Keratinocyte (primary cell): ENCODE measurements at regions not wholly inside any gene's neighbourhood (a gene's known extent, or its start where the extent isn't known, plus 50 kb on each side); places are given as distances from the start of the nearest gene placed in this dataset.

Source experiments
- CTCF ChIP-seq, 3 experiments: IDR thresholded peaks in 1 of 3; conservative IDR thresholded peaks in 1 of 3; optimal IDR thresholded peaks in 1 of 3; 2 replicates in 2 of 3; 3 replicates in 1 of 3; pipeline versions ENCODE3 to v1.5.1; 2011; ENCODE audit warnings: low read length in 3 of 3, mild to moderate bottlenecking in 3 of 3, moderate library complexity in 2 of 3, control low read depth in 1 of 3, inconsistent platforms in 1 of 3; ENCODE audit not compliant: insufficient read depth in 2 of 3; ENCODE audit errors: extremely low read depth in 1 of 3
- EZH2 ChIP-seq: IDR thresholded peaks from one replicate; pipeline ENCODE4 v1.6.1; 2012; ENCODE audit warnings: inconsistent platforms, mild to moderate bottlenecking, low read length, moderate library complexity

DNA sequence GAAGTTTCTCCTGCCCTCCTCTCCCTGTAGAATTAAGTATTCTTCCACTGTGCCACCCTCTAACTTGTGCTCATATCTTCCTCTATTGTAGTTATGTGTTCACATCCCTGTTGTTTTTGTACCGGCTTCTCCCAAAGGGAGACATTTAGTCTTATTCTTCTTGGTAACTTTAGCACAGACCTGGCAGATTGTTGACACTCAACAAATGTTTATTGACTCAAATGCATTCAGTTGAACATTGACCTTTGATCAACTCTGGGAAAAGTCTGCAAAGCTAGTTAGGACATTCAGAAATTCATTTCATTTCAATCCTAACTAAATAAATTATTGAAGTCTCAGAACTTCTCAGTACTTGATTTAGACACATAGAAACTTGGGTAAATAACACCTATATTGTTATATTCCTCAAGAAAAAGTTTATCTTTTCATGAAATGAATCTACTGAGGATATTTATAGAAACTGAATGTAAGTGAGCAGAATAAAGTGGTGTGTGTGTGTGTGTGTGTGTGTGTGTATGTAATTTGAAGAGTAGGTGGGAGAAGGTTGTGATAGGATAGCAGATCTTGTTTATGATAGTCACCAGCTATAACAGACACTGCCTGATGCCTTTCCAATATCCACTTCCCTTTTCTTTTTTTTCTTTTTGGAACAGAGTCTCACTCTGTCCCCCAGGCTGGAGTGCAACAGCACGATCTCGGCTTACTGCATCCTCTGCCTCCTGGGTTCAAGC lies 872.4 kb upstream of the CXADR start:
- TF ChIP-seq CTCF (optimal IDR thresholded peaks at IDR 0.05 in 1 of 3, IDR thresholded peaks at IDR 0.05 in 1 of 3, conservative IDR thresholded peaks at IDR 0.05 in 1 of 3; ENCODE audit: extremely low read depth in 1 of 3, insufficient read depth in 2 of 3, low read length in 3 of 3) (no peak), EZH2 (no peak)
